Endothelial cell (in vitro differentiated cells): ENCODE measurements at regions not wholly inside any gene's neighbourhood (a gene's known extent, or its start where the extent isn't known, plus 50 kb on each side); places are given as distances from the start of the nearest gene placed in this dataset.
"Not testable (repeated sequence)": the region's sequence is repeated elsewhere in the genome, so short reads cannot be mapped to it uniquely, and the experiment has no call there.

Source experiments
- DNase-seq: peaks from one replicate; pipeline ENCODE4 v3.0.0; 2021; ENCODE audit warnings: low spot score
- H3K27ac Mint-ChIP-seq: one replicate; pipeline ENCODE4 v1.8.0; 2021; ENCODE audit warnings: mixed read lengths, inconsistent platforms; ENCODE audit not compliant: unreplicated experiment
- H3K27me3 Mint-ChIP-seq: one replicate; pipeline ENCODE4 v1.8.0; 2021; ENCODE audit warnings: mild to moderate bottlenecking, moderate library complexity, mixed read lengths, inconsistent platforms; ENCODE audit not compliant: unreplicated experiment
- H3K36me3 Mint-ChIP-seq: one replicate; pipeline ENCODE4 v1.8.0; 2021; ENCODE audit warnings: mild to moderate bottlenecking, low read depth, mixed read lengths, inconsistent platforms; ENCODE audit not compliant: unreplicated experiment
- H3K4me1 Mint-ChIP-seq: one replicate; pipeline ENCODE4 v1.8.0; 2021; ENCODE audit warnings: mild to moderate bottlenecking, mixed read lengths, inconsistent platforms; ENCODE audit not compliant: unreplicated experiment
- H3K4me3 Mint-ChIP-seq: one replicate; pipeline ENCODE4 v1.8.0; 2021; ENCODE audit warnings: mild to moderate bottlenecking, mixed read lengths, inconsistent platforms; ENCODE audit not compliant: unreplicated experiment
- H3K9me3 Mint-ChIP-seq: one replicate; pipeline ENCODE4 v1.8.0; 2021; ENCODE audit warnings: mixed read lengths, inconsistent platforms; ENCODE audit not compliant: unreplicated experiment
- TF ChIP-seq, protein P1 (sequence below): fragments of 200-600 bp; sonication (generic); IDR thresholded peaks from one replicate; pipeline ENCODE4 v1.5.0; 2021; ENCODE audit warnings: antibody characterized with exemption; ENCODE audit not compliant: unreplicated experiment

DNA sequence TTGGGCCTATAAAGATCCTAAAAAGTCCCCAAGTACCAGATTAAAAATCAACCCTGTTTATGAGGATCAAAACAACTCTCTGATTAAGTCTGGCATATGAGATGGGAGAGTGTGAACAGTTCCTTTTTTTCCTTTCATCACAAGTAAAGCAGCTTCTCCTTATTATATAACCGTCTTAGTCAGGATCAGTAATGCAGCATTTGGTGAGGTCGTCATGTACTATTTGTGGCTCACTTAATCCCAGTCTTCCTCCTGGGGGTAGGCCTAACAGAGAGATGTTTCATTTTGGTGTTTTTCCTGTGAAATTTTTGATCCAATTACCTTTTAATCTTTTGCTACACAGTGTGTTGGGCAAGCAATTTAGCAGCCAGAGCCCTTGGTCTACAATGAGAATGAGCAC is 333.1 kb upstream of the KCNMB2 start:
- TF ChIP-seq, protein P1, sequence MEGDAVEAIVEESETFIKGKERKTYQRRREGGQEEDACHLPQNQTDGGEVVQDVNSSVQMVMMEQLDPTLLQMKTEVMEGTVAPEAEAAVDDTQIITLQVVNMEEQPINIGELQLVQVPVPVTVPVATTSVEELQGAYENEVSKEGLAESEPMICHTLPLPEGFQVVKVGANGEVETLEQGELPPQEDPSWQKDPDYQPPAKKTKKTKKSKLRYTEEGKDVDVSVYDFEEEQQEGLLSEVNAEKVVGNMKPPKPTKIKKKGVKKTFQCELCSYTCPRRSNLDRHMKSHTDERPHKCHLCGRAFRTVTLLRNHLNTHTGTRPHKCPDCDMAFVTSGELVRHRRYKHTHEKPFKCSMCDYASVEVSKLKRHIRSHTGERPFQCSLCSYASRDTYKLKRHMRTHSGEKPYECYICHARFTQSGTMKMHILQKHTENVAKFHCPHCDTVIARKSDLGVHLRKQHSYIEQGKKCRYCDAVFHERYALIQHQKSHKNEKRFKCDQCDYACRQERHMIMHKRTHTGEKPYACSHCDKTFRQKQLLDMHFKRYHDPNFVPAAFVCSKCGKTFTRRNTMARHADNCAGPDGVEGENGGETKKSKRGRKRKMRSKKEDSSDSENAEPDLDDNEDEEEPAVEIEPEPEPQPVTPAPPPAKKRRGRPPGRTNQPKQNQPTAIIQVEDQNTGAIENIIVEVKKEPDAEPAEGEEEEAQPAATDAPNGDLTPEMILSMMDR: no peak
- no peaks in the 10 kb centered on the region for H3K36me3 Mint-ChIP-seq

DNA sequence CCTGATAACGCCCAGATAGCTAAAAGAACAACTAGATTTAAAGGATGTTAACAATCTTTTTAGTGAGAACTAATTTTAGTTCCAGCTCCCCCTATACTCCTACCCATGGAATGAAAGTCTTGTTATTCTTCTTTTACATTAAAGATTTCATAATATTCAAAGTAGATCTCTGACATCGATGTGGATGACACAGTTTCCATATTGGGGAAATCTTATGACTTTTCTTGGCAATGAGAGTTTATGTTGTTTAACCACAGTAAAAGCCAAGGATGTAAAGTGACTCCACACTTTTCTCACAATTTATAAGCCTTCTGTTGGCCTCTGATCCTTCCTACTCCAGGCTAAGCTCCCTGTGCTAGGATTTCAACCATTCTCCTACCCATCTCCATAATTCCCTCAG is 332.6 kb upstream of the KCNMB2 start:
- peaks cover 1% of the 10 kb centered on the region for H3K36me3 Mint-ChIP-seq
- H3K27me3 Mint-ChIP-seq: peaks cover 1% of the 10 kb centered on the region
- no peak overlapping the region for H3K4me3 Mint-ChIP-seq
- H3K27ac Mint-ChIP-seq: no peak overlapping the region
- DNase-seq: no peak
- TF ChIP-seq, protein P1: no peak
- H3K4me1 Mint-ChIP-seq: peaks cover 10% of the 10 kb centered on the region
- no peaks in the 10 kb centered on the region for H3K9me3 Mint-ChIP-seq

More for the DNA sequence above, 333.1 kb upstream of the KCNMB2 start:
- DNase-seq: no peak
- no peak overlapping the region for H3K4me3 Mint-ChIP-seq
- peaks cover 10% of the 10 kb centered on the region for H3K4me1 Mint-ChIP-seq
- H3K9me3 Mint-ChIP-seq: no peaks in the 10 kb centered on the region
- H3K27me3 Mint-ChIP-seq: no peaks in the 10 kb centered on the region
- H3K27ac Mint-ChIP-seq: no peak overlapping the region

DNA sequence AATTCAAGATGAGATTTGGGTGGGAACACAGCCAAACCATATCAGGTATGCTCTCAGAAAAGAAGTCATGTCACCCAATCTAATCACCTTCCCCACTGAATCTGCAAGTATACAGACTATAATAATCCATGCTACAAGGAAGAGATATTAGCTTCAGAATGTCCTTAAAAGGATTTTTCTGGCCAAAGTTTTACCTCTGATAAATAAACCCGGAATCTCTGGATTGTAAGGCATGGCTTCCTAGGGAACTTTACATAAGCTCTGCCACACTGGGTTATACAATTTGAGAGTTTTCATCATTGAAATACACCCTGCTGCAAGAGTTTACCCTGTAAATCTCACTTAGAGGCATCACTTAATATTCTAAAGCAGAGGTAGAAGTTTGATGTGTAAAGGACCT is 330.5 kb upstream of the KCNMB2 start:
- peaks cover 7% of the 10 kb centered on the region for H3K4me1 Mint-ChIP-seq
- DNase-seq: no peak
- no peak overlapping the region for H3K27ac Mint-ChIP-seq
- peaks cover 3% of the 10 kb centered on the region for H3K27me3 Mint-ChIP-seq
- peaks cover 7% of the 10 kb centered on the region for H3K36me3 Mint-ChIP-seq
- no peaks in the 10 kb centered on the region for H3K9me3 Mint-ChIP-seq
- TF ChIP-seq, protein P1: no peak
- no peak overlapping the region for H3K4me3 Mint-ChIP-seq

DNA sequence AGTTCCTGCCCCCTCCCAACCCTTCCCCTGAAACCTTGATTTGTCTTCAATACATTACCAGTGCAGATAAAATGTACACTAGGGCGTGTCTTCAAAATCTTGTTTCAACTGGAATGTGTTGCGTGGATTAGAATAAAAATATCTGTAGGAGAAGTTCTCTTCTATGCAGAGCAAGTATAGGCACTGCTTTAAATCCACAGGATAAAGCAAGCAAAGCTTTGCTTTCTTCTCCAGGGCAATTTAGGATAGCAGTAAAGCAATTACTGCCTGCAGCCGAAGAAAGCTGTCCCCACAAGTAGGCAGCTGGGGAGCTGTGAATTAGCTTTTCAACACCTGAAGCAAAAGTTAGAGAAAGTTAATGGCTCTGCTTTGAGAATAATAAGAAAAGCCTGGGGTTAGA is 329.7 kb upstream of the KCNMB2 start:
- Mint-ChIP-seq H3K27me3 (peaks cover 3% of the 10 kb centered on the region), H3K4me1 (peaks cover 7% of the 10 kb centered on the region), H3K27ac (no peak overlapping the region), H3K4me3 (no peak overlapping the region), H3K9me3 (no peaks in the 10 kb centered on the region), H3K36me3 (peaks cover 7% of the 10 kb centered on the region)
- TF ChIP-seq, protein P1: no peak
- DNase-seq: no peak

DNA sequence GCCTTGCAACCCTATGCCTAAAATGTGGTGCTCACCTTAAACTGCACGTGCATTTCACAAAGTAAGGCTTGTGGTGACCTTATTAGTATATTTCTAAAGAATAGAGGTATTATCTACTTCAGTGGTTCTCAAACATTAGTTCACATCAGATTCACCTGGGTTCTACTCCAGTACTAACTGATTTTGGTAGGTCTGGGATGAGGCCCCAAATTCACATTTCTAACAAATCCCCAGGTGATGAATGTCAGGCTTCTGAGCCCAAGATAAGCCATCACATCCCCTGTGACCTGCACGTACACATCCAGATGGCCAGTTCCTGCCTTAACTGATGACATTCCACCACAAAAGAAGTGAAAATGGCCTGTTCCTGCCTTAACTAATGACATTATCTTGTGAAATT is 329.1 kb upstream of the KCNMB2 start:
- H3K36me3 Mint-ChIP-seq, DNase-seq, H3K4me1 Mint-ChIP-seq, H3K9me3 Mint-ChIP-seq, H3K27me3 Mint-ChIP-seq, H3K27ac Mint-ChIP-seq, H3K4me3 Mint-ChIP-seq: not testable (repeated sequence)

GRCh38 chr3:178207627-178208026 is 328.6 kb upstream of the KCNMB2 start:
- not testable (repeated sequence) for H3K4me3 Mint-ChIP-seq, H3K36me3 Mint-ChIP-seq, H3K27ac Mint-ChIP-seq, H3K9me3 Mint-ChIP-seq, DNase-seq, H3K4me1 Mint-ChIP-seq, H3K27me3 Mint-ChIP-seq

GRCh38 chr3:178209116-178209515 is 327.1 kb upstream of the KCNMB2 start:
- H3K27ac Mint-ChIP-seq, H3K4me3 Mint-ChIP-seq, H3K36me3 Mint-ChIP-seq, DNase-seq, H3K4me1 Mint-ChIP-seq, H3K27me3 Mint-ChIP-seq, H3K9me3 Mint-ChIP-seq: not testable (repeated sequence)

DNA sequence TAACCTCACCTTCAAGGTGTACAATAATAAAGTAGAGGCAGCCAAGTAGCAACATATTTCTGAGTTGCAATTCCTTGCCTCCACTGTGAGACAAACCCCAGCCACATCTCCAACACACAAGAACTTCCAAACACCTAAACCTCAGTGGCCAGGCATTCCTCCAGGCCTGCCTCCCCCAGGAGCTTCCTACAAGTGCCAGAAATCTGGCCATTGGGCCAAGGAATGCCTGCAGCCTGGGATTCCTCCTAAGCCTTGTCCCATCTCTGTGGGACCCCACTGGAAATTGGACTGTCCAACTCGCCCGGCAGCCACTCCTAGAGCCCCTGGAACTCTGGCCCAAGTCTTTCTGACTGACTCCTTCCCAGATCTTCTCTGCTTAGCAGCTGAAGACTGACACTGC is 326.6 kb upstream of the KCNMB2 start:
- H3K9me3 Mint-ChIP-seq, H3K4me3 Mint-ChIP-seq, DNase-seq, H3K36me3 Mint-ChIP-seq, H3K4me1 Mint-ChIP-seq, H3K27me3 Mint-ChIP-seq, H3K27ac Mint-ChIP-seq: not testable (repeated sequence)

GRCh38 chr3:178211086-178211485 is 325.1 kb upstream of the KCNMB2 start:
- H3K27ac Mint-ChIP-seq, H3K27me3 Mint-ChIP-seq, H3K36me3 Mint-ChIP-seq, H3K9me3 Mint-ChIP-seq, DNase-seq, H3K4me1 Mint-ChIP-seq, H3K4me3 Mint-ChIP-seq: not testable (repeated sequence)
